GM13977 (cell line): ENCODE measurements at regions not wholly inside any gene's neighbourhood (a gene's known extent, or its start where the extent isn't known, plus 50 kb on each side); places are given as distances from the start of the nearest gene placed in this dataset.

Source experiments
- DNase-seq: peaks from one replicate; pipeline ENCODE4 v3.0.0; 2012; ENCODE audit warnings: low spot score
- in situ Hi-C: fragments of 300-500 bp; cut with MboI; formaldehyde crosslinking; loops from one replicate; pipeline ENCODE4 v1.12.0; 2022; ENCODE audit warnings: low sequenced_read_pairs, low pct_unique_long_range_greater_than_20kb, mixed read lengths, inconsistent platforms; ENCODE audit not compliant: unreplicated experiment
- TF ChIP-seq, protein P1 (sequence below): IDR thresholded peaks from 2 replicates; pipeline ENCODE4 v1.5.1; 2012; ENCODE audit warnings: mild to moderate bottlenecking, control low read depth; ENCODE audit not compliant: insufficient read depth; ENCODE audit errors: extremely low read depth, missing control alignments

DNA sequence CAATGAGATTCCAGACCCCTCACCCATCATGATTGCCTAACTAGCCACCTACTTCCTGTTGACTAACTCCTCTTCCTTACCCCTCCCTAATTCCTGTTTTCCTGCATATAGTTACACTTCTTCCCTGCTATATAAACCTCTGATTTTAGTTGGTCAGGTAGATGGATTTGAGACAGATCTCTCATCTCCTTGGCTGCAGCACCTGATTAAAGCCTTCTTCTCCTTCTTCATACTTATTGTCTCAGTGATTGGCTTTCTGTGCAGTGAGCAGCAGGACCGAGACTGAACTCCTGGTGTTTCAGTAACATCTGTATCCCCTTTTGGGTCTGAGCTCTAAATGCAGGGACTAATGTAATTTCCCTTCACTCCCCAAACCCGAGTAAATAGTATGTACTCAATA is 51.7 kb upstream of the ATXN1 start:
- in situ Hi-C loops = no loop called here
- TF ChIP-seq, protein P1, sequence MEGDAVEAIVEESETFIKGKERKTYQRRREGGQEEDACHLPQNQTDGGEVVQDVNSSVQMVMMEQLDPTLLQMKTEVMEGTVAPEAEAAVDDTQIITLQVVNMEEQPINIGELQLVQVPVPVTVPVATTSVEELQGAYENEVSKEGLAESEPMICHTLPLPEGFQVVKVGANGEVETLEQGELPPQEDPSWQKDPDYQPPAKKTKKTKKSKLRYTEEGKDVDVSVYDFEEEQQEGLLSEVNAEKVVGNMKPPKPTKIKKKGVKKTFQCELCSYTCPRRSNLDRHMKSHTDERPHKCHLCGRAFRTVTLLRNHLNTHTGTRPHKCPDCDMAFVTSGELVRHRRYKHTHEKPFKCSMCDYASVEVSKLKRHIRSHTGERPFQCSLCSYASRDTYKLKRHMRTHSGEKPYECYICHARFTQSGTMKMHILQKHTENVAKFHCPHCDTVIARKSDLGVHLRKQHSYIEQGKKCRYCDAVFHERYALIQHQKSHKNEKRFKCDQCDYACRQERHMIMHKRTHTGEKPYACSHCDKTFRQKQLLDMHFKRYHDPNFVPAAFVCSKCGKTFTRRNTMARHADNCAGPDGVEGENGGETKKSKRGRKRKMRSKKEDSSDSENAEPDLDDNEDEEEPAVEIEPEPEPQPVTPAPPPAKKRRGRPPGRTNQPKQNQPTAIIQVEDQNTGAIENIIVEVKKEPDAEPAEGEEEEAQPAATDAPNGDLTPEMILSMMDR = no peak
- DNase-seq = no peak

DNA sequence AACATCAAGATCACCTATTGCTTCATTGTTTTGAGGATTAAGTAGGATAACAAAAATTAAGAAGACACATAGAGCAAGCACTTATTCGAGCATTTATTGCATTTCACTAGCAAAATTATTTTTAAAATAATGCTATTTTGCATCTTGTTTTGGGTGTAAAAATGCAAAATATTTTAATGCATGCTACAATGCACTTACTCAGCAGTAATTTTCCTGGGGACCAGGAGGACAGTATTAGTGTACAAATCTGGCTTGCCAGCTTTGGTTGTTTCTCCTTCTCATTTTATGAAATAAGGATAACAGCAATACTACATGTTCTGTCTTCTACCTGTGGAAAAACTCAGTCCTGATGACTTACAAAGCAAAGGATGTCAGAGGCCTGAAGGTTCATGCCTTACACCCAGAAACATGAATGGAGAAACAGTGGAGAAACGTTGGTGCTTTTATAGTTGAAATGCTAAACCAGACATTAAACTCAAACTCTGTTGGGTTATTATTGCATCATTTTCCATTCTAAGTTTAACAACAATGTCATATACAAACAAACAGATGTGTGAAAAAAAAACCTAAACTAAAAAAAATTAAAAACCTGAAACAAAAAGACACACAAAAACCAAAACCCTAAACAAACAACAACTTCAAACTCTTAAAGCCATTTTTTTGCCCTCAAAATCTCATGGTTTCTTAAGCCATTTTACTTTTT is 50.2 kb upstream of the ATXN1 start:
- TF ChIP-seq, protein P1 = no peak
- in situ Hi-C loops = no loop called here
- no peak for DNase-seq
